HG03342 (cell line): ENCODE measurements at regions not wholly inside any gene's neighbourhood (a gene's known extent, or its start where the extent isn't known, plus 50 kb on each side); places are given as distances from the start of the nearest gene placed in this dataset.
"Not testable (repeated sequence)": the region's sequence is repeated elsewhere in the genome, so short reads cannot be mapped to it uniquely, and the experiment has no call there.

Experiments
- ATAC-seq: cut with Tn5 transposase; IDR thresholded peaks from one replicate; pipeline ENCODE4 v1.9.1; 2021; ENCODE audit warnings: mild to moderate bottlenecking, moderate library complexity; ENCODE audit not compliant: unreplicated experiment

DNA sequence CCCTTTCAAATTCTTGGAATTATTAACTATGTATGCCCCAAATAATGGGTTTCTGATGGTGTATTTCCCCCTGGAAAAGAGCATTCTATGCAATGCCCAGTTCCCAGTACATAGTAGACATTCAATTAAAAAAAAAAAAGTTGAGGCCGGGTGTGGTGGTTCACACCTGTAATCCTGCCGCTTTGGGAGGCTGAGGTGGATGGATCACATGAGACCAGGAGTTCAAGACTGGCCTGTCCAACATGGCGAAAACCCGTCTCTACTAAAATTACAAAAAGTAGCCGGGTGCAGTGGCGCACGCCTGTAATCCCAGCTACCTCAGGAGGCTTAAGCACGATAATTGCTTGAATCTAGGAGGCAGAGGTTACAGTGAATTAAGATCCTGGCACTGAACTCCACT lies 83.3 kb upstream of the ZNF217 start:
- ATAC-seq, result no peak

DNA sequence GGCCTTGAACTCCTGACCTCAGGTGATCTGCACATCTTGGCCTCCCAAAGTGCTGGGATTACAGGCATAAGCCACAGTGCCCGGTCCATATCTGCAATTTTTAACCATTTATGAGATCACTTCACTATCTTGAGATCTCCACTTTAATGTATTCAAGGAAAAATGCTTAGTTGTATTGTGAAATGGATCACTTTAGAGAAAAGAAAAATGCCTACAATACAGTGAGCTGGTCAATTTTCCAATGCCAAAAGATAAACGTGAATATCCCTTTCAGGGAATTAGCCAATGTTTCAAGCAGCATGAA lies 82.8 kb upstream of the ZNF217 start:
- ATAC-seq, result no peak

DNA sequence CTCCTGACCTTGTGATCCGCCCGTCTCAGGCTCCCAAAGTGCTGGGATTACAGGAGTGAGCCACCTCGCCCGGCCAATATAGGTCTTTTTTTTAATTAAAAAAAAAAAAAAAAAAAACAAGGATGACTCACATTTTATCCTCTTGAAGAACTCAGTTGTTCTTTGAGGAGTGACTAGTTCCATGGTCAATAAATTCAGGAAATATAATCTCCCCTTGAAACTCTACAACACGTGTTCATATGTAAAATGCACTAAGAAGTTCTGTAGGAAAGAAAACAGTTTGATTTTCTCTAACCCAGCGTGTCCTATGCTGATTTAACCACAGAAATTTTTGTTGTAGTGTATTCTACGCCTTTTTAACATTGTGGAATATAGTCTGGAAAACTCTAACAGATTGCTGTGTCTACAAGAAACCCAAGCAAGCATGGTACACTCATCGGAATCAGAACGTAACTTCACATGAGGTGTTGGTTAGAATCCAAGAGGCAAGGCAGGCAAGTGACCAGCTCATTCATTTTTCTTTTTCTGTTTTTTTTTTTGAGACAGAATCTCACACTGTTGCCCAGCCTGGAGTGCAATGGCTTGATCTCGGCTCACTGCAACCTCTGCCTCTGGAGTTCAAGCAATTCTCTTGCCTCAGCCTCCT lies 79.0 kb upstream of the ZNF217 start:
- no peak for ATAC-seq

DNA sequence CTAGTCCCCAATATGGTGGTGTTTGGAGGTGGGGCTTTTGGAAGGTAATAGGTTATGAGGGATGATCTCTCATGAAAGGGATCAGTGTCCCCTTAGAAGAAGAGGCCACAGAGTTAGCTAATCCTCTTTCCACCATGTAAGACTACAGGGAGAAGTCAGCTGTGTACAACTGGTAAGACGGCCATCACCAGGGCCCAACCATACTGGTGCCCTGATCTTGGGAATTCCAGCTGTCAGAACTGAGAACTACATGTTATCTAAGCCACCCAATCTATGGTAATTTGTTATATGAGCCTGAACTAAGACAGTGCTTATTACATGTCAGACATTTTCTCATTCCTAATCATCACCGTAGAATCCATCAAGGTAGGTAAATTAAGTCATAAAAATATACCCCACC lies 77.7 kb upstream of the ZNF217 start:
- no peak for ATAC-seq

DNA sequence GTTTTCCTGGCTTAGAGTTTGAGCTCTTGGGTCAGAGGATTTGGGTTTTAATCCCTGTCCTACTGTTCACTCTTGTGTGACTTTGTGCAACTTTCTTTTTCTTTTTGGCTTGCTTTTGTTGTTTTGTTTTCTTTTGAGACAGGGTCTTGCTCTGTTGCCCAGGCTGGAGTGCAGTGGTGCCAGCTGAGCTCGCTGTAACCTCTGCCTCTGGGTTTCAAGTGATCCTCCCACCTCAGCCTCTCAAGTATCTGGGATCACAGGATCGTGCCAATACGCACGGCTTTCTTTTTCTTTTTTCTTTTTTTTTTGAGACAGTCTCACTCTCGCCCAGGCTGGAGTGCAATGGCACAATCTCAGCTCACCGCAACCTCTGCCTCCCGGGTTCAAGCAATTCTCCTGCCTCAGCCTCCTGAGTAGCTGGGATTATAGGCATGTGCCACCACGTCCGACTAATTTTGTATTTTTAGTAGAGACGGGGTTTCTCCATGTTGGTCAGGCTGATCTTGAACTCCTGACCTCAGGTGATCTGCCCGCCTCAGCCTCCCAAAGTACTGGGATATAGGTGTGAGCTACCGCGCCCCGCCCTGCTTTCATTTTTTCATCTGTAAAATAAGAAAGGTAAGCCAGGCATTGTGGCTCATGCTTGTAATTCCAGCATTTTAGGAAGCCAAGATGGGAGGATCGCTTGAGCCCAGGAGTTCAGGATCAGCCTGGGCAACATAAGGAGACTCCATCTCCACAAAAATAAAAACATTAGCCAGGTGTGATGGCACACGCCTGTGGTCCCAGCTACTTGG lies 76.1 kb upstream of the ZNF217 start:
- ATAC-seq, result not testable (repeated sequence)

DNA sequence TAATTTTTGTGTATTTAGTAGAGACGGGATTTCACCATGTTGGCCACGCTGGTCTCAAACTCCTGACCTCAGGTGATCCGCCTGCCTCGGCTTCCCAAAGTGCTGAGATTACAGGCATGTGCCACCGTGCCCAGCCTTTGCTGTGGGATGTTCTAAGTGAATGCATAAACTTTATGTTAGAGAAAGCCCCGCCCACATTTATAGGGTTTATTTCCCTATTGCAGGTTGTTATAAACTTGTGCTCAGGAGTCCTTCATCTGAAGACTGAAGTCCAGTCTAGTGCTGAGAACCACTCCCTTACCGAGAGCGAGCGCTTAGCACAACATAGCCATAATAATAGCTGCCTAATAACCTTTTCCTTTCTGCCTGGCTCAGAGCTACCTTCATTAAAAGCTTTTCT lies 75.4 kb upstream of the ZNF217 start:
- ATAC-seq, result no peak

DNA sequence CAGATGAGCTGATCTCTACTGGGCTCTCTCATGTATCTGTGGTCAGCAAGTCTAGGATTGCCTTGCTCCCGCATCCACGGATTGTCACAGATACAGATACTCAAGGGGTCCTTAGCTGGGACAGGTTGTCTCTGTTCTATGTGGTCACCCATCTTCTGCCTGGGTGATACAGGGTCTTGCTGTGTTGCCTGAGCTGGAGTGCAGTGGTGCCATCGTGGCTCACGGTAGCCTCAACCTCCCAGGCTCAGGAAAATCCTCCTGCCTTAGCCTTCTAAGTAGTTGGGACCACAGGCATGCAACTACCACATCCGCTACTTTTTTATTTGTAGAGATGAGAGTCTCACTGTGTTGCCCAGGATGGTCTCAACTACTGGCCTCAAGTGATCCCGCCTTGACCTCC lies 72.5 kb upstream of the ZNF217 start:
- no peak for ATAC-seq

DNA sequence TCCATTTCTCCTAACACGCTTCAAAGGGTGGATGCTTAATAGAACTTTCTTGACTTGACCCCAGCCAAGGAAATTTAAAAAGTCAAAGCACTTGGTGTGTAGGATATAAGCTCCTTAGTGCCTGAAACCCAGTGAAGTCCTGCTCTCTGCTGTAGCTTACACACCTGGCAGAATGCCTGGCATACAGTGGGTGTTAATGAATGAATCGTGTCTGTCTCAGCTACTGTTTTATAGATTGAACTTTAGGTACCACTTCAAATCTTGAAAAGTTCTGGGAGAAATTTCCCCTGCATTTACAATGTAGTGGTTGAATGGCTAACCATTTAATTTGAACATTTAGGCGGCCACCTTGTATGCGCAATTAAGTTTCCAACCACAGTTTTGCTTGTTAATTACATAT lies 70.5 kb upstream of the ZNF217 start:
- no peak for ATAC-seq

DNA sequence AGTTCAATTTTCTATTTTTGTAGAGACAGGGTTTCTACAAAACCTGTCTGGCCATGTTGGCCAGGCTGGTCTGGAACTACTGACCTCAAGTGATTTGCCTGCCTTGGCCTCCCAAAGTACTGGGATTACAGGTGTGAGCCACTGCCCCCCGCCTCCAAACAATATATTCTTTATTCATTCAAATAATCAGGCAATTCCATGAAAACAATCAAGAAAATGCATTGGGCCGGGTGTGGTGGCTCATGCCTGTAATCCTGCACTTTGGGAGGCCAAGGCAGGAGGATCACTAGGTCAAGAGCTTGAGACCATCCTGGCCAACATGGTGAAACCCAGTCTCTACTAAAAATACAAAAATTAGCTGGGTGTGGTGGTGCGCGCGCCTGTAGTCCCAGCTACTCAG lies 69.9 kb upstream of the ZNF217 start:
- ATAC-seq, result not testable (repeated sequence)

DNA sequence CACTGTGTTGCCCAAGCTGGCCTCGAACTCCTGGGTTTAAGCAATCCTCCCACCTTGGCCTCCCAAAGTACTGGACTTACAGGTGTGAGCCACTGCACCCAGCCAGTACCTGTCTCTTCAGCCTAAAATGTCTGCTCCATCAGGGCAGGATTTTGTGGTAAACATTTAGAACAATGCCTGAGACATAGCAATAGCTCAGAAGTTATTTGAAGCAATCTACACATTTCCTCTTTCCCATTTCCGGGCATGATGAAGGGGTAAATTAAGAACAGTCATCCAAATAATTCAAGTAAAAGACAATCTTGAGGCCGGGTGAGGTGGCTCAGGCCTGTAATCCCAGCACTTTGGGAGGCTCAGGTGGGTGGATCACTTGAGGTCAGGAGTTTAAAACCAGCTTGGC lies 69.0 kb upstream of the ZNF217 start:
- ATAC-seq, result no peak

DNA sequence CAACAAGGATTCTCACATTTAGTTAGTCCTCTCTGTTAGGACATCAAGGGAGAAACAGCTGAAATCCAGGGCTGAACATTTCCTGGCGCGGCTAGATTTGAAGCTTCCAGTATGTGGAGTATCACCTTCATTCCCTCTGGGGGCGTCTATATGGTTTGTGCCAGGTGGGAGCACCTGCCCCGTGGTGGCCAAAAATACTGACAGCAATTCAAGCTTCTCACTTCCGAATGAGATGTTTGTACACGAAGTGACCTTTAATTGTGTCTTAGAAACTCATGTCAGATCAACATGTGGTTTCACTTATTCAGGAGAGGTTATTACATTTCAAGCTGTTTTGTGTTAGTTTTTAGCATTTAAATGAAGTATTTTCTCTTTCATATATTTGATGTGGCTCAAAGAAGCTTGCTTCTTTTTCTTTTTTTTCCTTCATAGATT lies 67.3 kb upstream of the ZNF217 start:
- no peak for ATAC-seq

DNA sequence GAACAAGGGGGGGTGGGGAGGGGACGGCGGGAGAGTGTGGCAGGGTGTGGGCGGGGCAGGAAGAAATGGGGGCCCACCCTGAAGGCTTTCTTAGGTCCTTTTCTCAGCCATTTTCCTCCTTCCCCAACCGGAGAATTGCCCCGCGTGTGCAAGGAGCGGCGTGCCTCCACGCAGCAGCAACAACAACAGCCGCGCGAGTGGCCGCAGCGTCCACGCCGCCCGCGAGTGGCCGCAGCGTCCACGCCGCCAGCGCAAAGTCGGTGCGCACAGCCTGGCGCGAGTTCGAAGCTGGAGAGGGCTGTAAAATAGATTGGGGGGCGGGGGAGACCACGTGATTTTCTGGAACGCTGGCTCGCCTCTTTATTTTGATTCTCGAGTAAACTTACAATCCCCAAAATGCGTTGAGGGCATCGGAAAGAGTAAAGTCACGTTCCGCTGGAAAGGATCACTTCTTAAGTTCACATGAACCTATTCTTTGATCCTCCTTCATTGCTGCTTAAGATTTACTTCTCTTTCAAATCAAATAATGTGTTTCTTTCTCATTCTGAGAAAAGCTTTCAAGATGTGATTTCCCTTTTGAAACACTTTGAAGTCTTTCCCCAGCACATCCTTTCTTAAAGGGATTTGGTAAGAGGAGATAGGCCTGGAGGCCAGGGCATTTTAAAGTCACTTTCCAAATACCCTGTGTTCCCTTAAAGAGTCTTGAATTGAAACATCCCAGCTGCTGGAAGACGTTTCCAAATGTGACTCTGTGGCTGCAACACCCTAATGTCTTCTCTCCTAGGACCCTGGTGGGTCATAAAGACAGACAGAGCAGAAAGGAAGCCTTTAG lies 66.7 kb upstream of the ZNF217 start:
- no peak for ATAC-seq

DNA sequence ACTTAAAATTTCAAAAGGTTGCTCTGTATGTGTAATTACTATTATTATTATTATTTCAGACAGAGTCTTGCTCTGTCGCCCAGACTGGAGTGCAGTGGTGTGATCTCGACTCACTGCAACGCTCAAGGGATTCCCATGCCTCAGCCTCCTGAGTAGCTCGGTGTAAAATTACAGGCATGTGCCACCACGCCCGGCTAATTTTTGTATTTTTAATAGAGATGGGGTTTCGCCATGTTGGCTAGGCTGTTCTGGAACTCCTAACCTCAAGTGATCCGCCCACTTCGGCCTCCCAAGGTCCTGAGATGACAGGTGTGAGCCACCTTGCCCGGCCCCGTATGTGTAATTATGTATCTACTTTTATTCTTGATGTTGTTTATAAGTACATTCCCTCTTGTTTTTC lies 65.3 kb upstream of the ZNF217 start:
- ATAC-seq, result no peak

DNA sequence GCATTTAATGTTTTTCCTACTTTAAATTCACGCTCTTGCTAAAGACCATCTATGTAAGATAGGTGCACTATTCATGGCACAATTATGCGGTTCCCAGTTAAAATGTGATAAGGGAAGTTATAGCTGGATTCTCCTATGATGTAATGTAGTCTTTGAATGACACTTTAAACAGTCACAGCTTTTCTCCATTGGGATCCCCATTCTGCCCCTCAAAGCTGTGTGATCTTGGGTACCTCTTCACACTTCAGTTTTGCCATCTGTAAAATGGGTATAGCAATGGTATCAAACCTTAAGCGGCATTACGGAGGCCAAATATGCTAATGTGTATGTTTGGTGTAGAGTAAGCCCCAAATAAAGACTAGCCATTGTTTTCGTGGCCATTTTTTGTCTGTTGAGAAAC lies 64.7 kb upstream of the ZNF217 start:
- no peak for ATAC-seq

DNA sequence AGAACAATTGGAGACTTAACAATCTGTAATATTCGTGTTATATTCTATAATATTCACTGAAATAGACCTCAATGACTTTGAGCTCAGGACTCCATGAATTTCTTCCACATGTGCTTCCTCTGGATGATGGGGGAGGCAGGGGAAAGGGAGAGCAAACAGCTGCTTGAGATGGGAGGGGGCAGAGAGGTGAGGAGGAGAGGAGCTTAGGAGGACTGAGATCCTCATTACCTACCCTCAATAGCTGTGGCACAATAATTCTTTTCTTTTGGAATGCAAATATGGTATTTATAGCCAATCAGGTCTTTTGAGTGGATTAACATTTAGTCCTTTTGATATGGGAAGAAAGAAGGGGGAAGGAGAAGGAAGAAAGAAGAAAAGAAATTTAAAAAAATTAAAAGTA lies 64.1 kb upstream of the ZNF217 start:
- ATAC-seq, result no peak

DNA sequence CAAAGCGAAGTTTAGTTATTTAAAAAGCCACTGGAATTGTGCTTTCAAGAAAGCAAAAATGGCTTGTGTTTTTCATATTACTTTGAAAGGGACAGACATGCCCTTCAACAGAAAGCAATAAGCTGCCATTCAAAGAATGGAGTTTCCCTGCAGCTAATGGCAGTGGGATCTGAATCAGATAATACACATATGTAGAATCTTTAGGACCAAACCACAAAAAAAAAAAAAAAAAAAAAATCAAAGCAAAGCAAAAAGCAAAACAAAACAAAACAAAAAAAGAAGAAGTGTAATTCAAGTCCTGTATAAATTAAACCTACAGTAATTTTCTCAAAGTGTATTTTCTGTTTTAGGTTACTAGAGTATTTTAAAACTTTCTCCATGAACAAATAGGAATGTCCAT lies 63.6 kb upstream of the ZNF217 start:
- ATAC-seq, result no peak

DNA sequence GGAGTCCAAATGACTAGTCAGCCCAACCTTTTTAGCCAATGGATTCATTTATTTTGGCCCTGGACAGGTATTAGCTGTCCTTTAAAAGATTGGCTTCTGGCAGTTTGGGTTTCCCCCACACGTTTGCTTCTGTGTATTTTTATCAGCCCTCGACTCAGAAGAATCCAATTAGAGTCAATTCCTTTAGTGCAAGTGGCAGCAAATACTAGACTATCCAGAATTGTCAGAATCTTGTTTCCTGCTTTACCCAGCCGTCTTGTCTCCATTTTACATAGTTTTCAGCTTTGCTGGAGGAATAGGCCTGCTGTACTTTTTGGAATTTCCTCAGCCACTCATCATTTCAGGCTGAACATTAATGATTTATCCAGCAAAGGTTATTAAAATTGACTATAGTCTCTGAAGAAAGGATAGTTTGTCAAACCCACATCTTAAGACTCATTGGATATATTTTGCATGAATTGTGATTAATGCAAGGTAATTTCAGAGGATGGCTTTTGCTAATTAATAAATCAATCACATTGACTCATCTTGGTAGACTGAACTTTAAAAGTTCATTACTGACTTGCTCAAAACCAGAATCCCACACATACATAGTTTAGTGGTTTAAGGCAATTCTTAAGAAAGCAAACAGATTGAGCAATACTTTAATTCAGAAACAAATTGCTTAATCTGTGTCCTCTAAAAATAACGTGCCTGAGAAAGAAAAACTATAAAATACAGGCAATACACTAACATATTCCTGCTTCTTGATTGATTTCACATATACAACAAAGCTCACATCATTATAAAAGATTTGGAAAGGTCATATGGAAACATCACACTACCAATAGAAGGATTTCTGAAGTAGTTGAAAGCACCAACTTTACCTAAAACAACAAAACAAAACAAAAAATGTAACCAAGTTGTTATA lies 62.9 kb upstream of the ZNF217 start:
- ATAC-seq, result no peak

DNA sequence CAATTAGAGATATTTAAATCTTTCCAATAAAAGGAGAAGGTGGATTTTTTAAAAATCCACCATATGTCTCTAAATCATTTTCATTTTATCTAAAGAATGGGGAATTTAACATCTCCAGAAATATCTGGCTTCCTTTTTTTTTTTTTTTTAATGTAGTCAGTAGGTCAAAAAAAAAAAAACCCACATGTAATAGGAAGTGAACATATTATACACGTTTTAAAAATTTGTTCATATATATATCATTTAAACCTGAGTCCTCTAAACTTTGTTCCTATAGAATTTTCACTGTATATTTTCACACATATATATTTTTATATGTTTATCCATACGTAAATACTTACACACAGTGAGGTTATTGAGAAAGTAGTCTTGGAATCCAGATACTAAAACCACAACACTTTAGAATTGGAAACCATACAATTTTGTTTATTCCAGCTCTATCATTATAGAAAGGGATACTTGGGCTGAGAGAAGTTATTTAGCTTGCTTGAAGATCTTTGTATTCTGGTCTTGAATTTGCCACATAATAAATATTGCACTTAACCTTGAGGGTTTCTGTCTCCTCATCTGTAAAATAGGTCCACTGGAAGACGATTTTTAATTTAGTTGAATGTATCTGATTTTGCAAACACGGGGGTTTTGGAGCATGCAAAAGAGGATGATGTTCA lies 62.1 kb upstream of the ZNF217 start:
- ATAC-seq, result no peak

DNA sequence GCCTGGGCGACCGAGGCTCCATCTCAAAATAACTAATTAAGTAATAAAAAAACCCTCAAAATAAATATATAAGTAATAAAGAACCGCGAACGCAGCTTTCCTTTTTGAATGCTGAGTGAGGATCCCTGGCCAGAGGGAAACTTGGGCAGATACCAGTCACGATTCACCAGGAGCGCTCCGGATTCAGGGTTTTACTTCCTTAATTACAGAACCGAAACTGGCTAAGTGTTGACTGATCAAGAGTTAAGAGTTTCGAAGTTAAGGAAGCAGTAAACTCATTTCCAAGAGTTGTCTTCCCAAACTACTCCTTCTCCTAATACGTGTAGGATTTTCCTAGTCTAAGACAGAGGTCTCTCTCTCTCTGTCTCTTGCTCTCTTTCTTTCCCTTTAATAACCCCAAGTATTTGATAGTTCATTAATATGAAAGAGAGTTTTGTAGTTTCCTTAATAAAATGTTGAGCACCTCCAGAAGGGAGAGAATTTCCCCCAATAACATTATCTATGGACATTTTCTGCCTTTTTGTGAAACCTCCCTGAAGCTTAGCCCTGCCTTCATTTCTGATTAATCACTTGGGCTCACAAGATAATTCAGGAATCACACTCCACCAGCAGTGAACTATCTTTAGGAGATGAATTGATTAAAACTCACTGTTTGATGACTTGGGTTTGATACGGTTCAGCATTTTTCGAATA lies 61.4 kb upstream of the ZNF217 start:
- no peak for ATAC-seq

DNA sequence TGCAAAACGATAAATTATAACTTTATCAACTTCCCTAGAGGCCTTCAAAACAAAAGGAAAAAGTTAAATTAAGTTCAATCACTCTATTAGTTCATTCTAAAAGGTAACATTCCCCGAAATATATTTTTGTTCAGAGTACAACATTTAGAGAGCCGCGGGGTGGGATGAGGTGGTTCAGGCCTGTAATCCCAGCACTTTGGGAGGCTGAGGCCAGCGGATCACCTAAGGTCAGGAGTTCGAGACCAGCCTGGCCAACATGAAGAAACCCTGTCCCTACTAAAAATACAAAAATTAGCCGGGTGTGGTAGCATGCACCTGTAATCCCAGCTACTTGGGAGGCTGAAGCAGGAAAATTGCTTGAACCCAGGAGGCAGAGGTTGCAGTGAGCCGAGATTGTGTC lies 60.9 kb upstream of the ZNF217 start:
- ATAC-seq, result not testable (repeated sequence)
